GM18499 (cell line): ENCODE measurements at regions not wholly inside any gene's neighbourhood (a gene's known extent, or its start where the extent isn't known, plus 50 kb on each side); places are given as distances from the start of the nearest gene placed in this dataset.

ENCODE experiments used
- ATAC-seq: cut with Tn5 transposase; IDR thresholded peaks from one replicate; pipeline ENCODE4 v1.9.1; 2021; ENCODE audit warnings: moderate number of reproducible peaks; ENCODE audit not compliant: insufficient read depth, unreplicated experiment

DNA sequence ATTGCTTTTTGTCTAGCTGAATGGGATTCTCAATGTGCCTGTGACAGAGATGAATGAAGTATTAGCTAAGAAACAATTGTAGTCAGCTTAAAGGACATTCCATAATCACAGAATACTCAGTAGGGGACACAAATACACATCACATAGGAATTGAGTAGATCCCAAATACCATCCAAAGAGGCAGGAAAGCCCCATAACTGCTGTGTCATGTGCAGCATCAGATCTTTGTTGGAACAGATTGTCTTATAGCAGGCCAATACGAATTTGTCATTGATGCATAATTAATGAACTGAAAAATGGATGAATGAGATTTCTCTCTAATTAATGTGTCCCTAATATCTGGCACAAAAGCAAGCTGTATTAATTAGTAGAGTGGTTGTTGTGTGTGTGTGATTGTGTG is 82.3 kb upstream of the S1PR1 start:
- no peak for ATAC-seq

DNA sequence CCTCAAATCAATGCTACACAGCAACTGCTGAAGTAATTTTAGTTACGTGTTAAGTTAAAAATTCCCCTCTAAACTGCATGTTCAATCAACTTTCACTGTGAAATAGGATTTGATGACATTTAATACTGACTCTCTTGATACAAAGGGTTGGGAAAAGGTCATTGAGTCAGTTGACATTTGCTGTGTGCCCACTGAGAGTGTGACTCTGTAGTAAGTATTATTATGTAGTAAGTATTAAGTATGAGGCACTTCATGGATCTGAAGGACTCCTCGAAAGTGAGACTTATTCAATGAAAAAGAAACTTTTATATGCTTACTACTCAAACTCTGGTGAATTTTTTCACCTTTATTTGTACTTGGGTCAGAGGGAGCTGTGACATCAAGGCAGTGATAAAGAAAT is 83.1 kb upstream of the S1PR1 start:
- no peak for ATAC-seq

DNA sequence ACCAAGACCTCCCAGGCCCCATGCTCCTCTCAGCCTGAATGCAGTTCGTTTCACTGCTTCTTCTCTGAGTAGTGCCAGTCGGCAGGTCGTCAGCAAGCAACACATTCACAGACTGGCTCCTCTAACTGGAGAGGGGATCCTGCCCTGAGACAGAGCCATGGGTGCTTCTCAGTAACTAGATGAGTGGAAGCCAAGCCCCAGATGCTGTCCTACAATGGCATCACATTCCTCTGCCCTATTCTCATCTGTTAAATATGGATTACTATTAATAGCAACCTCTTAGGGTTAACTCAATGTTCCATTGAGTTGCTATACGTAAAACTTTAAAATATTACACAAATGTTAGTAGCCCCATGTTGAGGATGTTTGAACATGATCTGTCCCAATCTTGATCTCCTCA is 84.2 kb upstream of the S1PR1 start:
- no peak for ATAC-seq

DNA sequence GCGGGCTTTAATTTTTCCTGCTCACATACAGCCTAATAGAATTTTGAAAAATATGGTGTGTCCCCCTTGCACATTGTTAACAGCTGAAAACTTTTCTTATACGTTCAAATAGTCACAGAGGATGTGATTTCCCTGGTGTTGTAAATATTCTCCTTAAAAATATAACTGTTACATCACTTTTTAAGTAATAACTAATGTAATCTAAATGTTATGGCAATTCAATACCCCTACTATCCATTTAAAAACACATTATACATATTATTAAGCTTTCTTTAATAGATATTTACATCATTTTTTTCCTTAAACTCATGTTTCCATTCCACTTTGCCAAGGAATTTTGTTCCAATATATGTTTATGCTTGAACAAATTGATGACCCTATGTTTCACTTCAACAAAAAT is 85.5 kb upstream of the S1PR1 start:
- no peak for ATAC-seq

GRCh38 chr1:101150670-101151069 is 86.1 kb upstream of the S1PR1 start:
- ATAC-seq = no peak

GRCh38 chr1:101150266-101150665 is 86.6 kb upstream of the S1PR1 start:
- no peak for ATAC-seq

DNA sequence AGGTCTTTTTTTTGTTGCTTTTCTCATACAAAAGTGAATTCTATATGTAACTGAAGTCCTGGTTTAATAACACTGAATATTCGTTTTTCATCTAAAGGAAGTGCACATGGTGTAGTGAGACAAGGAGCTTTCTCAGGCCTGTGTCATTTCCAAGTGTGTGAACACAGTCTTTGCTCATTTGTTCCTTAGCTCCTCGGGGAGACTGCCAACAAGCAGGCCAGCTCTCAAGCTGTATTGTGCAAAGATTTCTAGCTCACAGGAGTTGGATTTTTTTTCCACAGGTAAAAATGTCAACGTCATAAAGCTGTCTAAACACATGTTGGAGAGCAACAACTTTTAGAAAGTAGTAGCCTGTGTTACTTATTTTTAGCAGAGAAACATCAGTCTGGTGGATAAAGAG is 87.8 kb upstream of the S1PR1 start:
- ATAC-seq = no peak

DNA sequence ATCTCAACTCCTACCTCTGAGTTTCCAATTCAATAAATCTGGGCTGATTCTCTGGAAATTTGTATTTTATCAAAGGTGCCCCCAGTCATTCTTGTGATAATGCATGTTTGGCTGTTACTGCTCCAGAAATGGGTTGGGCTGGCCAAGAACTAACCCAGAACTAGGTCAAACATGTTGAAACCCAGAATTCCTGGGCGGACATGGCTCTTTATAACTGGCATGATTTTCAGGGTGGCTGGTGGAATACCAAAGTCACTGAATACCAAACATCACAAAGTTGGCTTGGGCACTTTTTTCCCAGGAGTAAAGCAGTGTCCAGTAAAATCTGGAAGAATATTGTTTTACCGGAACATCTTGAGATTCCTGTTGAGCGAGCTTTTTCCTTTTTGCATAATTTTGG is 89.4 kb upstream of the S1PR1 start:
- ATAC-seq = no peak

DNA sequence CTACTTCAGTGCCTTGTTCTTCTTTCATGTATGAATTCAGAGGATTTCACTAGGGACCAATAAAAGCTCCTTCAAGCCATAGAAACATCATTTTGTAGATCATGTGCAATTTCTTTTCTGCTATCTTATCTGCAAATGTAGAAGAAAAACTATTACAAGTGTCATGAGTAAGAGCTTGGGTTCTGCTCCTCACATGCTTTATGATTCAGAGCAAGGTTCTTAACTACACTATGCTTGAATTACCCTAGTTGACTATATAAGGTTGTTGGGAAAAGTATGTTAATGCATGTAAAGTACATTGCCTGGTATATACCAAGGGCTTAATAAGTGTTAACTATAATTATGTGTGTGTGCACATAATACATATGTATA is 91.4 kb upstream of the S1PR1 start:
- ATAC-seq = no peak

- no peak for ATAC-seq
Measured at GRCh38 chr1:101144671-101145448, 92.0 kb upstream of the S1PR1 start.

GRCh38 chr1:101142244-101142643 is 94.6 kb upstream of the S1PR1 start:
- no peak for ATAC-seq

DNA sequence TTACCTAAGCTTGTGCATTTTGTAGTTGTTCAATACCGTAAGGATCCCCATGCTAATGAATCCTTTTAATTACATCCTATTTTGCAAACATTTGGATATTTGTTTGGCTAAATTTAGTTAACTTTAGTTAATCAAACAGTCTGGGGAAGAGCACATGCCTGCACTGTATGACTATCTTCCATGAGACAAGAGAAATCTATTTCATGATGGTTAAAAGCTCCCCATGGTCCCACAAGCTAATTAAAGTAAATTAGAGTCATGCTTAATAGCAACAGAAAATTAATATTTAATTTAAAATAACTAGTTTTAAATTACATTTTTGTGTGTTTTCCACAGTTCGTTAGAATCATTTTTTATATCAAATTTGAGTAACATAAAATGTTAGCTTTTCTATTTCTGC is 95.4 kb upstream of the S1PR1 start:
- ATAC-seq = no peak

GRCh38 chr1:101139821-101140718 is 96.7 kb upstream of the S1PR1 start:
- ATAC-seq = no peak

DNA sequence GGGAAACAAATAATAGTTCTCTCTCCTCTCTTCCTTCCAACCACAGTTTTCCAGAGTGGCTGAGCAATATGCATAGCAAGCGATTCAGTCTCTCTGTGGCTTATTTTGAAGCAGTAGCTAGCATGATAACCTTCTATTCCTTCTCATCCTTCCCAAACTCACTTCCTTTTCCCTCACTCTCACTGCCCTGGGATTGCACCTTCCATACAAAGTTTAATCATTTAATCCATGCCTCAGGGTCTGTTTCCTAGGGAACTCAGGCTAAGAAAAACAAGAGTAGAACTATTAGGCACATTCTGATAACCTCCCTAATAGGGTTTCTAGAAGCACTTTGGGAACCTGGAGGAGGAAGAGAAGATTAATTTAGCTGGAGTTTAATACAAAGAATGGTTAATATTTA is 97.7 kb upstream of the S1PR1 start:
- ATAC-seq = no peak

DNA sequence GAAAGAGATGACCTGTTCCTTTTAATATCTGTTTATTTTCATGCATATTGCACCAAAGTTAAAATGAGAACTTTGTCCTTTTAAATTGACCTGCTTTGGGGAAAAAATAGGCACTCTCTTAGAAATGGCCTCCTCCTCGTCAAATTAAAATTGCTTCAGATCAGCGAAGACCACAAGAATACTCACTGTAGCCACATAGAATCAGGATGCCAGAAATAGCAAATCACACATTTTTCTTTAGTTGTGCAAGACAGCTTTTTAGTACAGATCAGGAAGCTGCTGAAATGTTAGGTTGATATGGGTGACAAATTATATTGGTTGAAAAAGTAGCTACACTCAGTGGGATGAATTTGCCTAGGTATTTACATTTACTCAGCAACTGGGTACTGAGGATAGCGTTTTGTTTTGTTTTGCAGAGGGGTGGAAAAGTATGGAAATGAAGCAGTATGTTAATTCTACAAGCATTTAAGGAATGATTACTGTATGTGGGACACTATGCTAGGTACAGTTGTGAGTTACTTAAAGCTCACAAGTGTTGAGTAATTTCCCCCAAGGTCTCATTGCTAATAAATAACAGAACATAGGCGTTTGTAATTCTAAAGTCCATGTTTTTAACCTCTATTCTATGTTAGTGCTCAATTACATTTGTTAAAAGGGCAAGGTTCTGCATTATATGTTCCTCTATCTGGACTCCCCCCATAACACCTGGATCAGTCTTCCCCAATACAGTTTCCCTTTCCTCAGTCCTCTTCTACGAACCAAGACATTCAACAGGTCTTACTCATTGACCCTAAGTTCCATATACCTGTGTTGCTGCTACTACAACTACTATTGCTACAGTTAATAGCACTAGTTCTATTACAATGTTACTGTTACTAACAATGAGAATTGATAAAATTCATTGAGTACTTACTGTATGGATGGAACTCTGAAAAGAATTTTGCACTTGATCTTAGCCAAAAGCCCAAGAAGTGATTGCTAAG is 99.4 kb upstream of the S1PR1 start:
- no peak for ATAC-seq

GRCh38 chr1:101136739-101137138 is 100.1 kb upstream of the S1PR1 start:
- peak; percentile 41 for ATAC-seq

GRCh38 chr1:101136271-101136670 is 100.5 kb upstream of the S1PR1 start:
- ATAC-seq = no peak

DNA sequence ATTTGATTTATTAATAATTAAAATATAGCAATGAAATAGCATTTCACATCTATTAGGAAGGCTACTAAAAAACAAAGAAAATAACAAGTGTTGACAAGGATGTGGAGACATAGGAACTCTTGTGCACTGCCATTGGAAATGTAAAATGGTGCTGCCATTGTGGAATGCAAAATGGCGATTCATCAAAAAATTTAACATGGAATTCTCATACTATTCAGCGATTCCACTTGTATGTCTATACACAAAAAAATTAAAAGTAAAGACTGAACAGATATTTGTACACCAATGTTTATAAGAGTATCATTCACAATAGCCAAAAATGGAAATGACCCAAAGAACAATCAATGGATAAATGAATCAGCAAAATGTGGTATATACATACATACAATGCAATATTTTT is 101.3 kb upstream of the S1PR1 start:
- ATAC-seq = no peak

DNA sequence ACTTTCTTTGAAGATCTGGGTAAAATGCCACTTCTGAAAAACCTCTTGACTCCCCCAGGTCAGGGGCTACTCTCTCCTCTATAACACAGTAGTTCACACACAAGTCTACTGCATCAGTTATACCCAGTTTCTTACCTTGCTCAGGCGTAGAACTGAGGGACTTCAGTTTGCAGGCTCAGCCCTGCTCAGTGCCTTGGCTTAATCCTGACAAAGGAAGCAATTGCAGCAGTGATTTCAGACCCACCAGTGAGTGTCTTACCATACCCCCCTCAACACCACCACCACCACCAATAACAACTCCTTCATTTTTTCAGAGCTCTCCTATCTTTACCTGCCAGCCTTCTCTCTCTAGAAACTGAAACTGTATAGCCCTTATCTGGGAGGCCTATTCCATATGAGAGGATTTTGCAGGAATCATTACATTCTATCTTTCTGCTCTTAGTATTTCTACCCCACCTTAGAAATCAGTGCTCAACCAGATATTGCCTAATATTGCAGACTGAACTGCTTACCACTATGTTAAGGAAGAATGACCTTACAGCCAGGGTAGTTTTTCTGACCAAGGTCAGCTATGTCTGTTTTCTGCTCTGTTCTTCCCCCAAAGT is 105.5 kb upstream of the S1PR1 start:
- ATAC-seq = no peak

GRCh38 chr1:101130673-101131072 is 105.1 kb upstream of the DPH5 start:
- no peak for ATAC-seq
